HG03175 (cell line): ENCODE measurements at regions not wholly inside any gene's neighbourhood (a gene's known extent, or its start where the extent isn't known, plus 50 kb on each side); places are given as distances from the start of the nearest gene placed in this dataset.

ENCODE experiments used
- ATAC-seq: cut with Tn5 transposase; IDR thresholded peaks from one replicate; pipeline ENCODE4 v1.9.1; 2021; ENCODE audit warnings: mild to moderate bottlenecking, moderate library complexity; ENCODE audit not compliant: unreplicated experiment

GRCh38 chr15:81492969-81493645 lies 119.1 kb upstream of the TMC3 start:
- ATAC-seq: no peak

GRCh38 chr15:81492331-81492968 lies 118.4 kb upstream of the TMC3 start:
- ATAC-seq: no peak

DNA sequence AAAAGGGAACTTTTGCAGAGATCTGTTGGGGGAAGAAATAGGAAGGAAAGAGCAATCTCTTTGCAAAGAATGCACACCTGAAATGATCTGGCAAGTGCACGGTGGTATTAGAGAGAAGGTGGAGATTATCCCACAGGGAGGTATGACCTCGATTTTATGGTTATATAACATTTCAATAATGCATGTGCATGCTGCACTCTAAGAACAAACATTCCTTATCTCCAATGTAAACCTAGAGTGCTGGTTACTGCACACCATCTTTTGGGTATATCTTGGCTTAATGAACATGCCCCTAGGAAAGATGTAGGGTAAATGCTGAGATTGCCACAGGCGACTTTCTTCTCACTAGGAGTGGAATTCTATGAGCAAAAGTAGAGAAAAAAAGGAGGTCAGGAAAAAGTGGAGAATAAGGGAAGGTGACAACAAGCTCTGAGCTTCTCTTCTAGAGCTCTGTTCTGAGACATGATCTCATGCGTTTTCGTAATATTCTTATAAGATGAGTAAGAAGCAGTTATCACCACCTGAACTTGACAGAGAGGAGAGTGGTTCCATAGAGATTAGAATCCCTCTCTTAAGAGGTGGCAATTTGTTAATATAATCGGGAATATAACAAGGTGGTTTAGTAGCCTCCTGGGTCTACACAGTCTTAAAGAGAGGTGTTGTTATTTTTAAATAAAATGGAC lies 117.5 kb upstream of the TMC3 start:
- ATAC-seq: no peak

DNA sequence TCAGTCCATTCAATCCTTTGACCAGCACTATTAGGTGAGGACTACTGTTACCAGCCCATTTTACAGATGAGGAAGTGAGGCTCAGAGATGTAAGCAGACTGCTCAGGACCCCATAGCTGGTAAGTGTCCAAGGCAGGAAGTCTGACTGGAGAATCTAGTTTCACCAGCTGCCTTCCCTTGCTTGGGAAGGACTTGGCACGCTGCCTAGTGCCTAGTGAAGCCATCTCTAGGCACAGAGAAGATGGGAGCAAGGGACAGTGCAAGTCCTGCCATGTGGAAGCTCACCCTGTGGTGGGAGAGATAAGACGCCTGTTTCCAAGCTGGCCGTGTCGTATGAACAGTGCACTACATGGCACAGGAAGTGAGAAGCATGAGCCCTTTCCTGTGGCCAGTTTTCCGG lies 111.8 kb upstream of the TMC3 start:
- ATAC-seq: no peak

DNA sequence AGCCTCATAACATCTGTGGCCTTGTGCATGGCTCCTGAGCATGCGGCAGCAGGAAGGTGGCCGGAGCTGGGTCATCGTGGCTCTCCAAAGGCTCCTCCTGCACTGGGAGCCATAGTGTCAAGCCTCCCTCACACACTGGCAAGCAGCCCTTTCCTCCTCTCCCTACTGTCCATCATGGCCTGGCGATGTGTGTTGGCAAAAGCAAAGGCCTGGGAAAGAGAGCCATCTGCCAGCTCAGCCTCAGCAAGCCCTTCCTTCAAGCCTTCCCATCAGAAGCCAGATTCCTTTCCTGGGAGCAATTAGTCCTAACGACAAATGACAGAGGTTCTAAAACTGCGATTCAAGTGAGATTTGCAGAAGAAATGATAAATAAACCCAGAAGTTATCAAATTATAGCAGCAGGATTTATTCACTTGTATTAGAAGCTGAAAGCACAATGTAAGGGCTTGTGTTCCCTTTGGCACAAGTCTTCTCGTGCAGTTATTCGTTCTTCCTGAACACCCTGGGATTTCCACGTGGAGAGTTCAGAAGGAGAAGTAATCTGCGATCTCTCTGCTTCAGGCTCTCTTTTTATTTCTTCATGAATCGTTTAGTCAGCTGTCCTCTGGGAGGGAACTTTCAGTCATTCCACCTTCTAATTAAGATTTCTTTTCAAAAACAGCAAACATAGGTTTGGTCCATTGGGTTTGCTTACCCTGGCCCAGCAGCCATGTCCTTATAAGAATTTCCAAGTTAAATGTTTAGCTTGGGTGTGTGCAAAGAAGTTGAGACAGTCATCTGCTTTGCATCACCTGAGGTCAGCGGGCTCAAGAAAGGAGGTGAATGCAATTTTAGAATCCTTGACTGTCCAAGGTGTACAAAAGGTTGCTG lies 110.3 kb upstream of the TMC3 start:
- ATAC-seq: no peak

GRCh38 chr15:81483496-81483895 lies 109.5 kb upstream of the TMC3 start:
- no peak for ATAC-seq

- no peak for ATAC-seq
Observed at GRCh38 chr15:81481346-81481745, 107.3 kb upstream of the TMC3 start.

DNA sequence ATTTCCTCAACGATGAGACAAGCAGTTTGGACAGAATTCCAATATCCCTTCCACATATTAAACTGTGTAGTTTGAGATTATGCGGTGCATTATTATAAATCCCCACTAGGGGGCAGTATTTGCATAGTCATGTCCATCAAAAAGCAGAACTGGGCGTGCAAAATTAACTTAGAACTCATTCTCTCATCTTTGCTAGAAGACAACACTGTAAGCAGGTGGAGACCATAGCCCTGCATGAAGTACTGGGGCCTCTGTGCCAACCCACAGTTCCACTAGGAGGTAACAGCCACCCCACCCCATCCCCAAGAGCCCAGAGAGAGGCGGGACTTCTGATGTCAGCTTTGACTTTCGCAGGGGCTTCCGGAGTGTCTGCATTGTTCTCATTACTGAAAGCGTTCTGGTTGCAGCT lies 106.6 kb upstream of the TMC3 start:
- ATAC-seq: no peak

- ATAC-seq: no peak
Observed at GRCh38 chr15:81478354-81478753, 104.3 kb upstream of the TMC3 start.

- ATAC-seq: no peak
Observed at GRCh38 chr15:81475926-81476325, 101.9 kb upstream of the TMC3 start.

GRCh38 chr15:81475471-81475870 lies 101.5 kb upstream of the TMC3 start:
- ATAC-seq: no peak

- ATAC-seq: no peak
Observed at GRCh38 chr15:81473946-81474345, 99.9 kb upstream of the TMC3 start.

GRCh38 chr15:81473177-81473576 lies 99.2 kb upstream of the TMC3 start:
- ATAC-seq: no peak

- no peak for ATAC-seq
Observed at GRCh38 chr15:81471151-81471550, 97.1 kb upstream of the TMC3 start.

- no peak for ATAC-seq
Observed at GRCh38 chr15:81469154-81469553, 95.1 kb upstream of the TMC3 start.

- no peak for ATAC-seq
Observed at GRCh38 chr15:81466741-81467140, 92.7 kb upstream of the TMC3 start.

DNA sequence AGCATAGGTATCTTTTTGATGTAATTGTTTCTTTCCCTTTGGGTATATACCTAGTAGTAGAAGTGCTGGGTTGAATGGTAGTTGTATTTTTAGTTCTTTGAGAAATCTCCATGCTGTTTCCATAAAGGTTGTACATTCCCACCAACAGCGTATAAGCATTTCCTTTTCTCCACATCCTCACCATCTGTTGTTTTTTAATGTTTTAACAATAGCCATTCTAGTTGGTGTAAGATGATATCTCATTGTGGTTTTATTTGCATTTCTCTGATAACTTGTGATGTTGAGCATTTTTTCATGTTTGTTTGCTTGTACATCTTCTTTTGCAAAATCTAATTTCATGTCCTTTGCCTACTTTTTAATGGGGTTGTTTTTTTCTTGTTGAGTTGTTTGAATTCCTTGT lies 80.0 kb upstream of the TMC3 start:
- no peak for ATAC-seq

DNA sequence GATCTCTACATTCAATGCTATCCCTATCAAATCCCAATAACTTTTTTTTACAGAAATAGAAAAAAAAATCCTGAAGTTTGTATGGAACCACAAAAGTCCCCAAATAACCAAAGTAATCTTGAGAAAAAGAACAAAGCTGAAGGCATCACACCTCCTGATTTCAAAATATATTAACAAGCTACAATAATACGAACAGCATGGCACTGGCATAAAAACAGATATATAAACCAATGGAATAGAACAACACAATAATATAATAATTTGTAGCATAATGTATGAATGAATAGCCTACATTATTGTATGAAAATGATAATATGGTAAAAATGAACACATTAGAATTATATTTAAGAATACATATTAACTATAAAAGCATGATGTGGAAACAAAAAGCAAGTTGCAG lies 76.7 kb upstream of the TMC3 start:
- no peak for ATAC-seq

- ATAC-seq: no peak
Observed at GRCh38 chr15:81449836-81450474, 75.9 kb upstream of the TMC3 start.

DNA sequence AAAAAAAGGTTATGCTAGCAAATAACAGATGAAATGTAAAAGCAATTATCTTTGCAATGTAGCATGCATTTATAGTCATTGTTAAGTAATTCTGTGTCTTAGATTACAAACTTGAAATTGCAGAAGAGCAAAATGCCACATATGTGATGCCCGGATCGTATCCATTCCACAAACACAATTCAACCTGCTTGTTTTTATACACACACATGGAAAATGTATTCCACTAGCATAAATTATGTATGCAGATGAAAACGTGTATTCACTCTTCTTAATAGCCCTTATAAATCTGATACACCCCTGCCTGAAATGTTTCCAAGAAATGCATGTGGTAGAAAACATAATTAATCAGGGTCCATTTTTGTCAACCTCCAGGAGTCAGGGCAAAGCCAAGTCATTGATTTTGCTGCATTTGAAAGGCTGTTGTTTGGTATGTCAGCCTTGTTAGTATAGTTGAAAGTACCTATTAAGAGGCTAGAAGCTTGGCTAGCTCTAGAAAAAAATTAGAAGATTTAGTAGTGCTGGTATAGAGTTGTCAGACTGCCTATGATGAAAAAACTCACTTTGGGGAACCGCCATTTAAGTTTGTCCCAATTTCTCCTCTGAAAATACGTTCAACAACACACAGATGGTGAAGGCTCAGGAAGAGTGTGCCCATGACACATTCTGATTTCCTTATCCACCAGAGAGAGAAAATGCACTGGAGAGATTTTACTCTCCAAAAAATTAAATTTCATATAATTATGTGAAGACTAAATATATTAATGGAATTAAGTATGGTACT lies 69.2 kb upstream of the TMC3 start:
- no peak for ATAC-seq
